A549 (cell line): ENCODE measurements at regions not wholly inside any gene's neighbourhood (a gene's known extent, or its start where the extent isn't known, plus 50 kb on each side); places are given as distances from the start of the nearest gene placed in this dataset.

Experiments
- CTCF ChIP-seq: fragments of >200 bp; sonication (Bioruptor Twin); formaldehyde crosslinking; IDR thresholded peaks from 3 replicates; pipeline ENCODE4 v1.5.1; 2016
- MAX ChIP-seq: IDR thresholded peaks from 2 replicates; pipeline ENCODE4 v1.6.1; 2012
- NPAS2 ChIP-seq: fragments of 250-450 bp; sonication (Bioruptor Pico); IDR thresholded peaks from 2 replicates; pipeline ENCODE4 v1.8.0; 2022; ENCODE audit warnings: mild to moderate bottlenecking, moderate library complexity, borderline replicate concordance
- RAD21 ChIP-seq, 2 experiments: fragments of >200 bp in 1 of 2; sonication (Bioruptor Twin) in 1 of 2; formaldehyde crosslinking in 1 of 2; IDR thresholded peaks in 1 of 2; conservative IDR thresholded peaks in 1 of 2; 2 replicates in 1 of 2; 3 replicates in 1 of 2; pipeline ENCODE4 v1.6.1; 2012 to 2018; ENCODE audit warnings: inconsistent platforms in 1 of 2

GRCh38 chr1:208486677-208487076 is 242.5 kb upstream of the PLXNA2 start:
- TF ChIP-seq NPAS2 (CRISPR knock-in tag) (no peak), RAD21 (conservative IDR thresholded peaks at IDR 0.05 in 1 of 2, IDR thresholded peaks at IDR 0.05 in 1 of 2) (no peak), MAX (no peak), CTCF (no peak)
